Right atrium auricular region (tissue), 2 donors: ENCODE measurements at regions not wholly inside any gene's neighbourhood (a gene's known extent, or its start where the extent isn't known, plus 50 kb on each side); places are given as distances from the start of the nearest gene placed in this dataset.
A peak's percentile ranks its signal among the peaks of the same experiment; 100 is the strongest.

Source experiments
- DNase-seq: peaks from one replicate; pipeline ENCODE4 v3.0.0-alpha.2; 2019; ENCODE audit warnings: low spot score
- H3K27ac ChIP-seq, 2 donors: fragments of 200-600 bp; sonication (generic); 1 replicate in 1 of 2; 2 replicates in 1 of 2; pipeline ENCODE4 v1.5.1; 2016 to 2019
- H3K27me3 ChIP-seq, 2 donors: fragments of 200-600 bp; sonication (generic); one replicate each; pipeline versions ENCODE4 v1.5.1 to v1.6.0; 2017 to 2019
- H3K36me3 ChIP-seq: fragments of 200-600 bp; sonication (generic); one replicate; pipeline ENCODE4 v1.5.1; 2016
- H3K4me1 ChIP-seq, 2 donors: fragments of 200-600 bp; sonication (generic); one replicate each; pipeline versions ENCODE4 v1.5.1 to v1.6.0; 2017 to 2019
- H3K4me3 ChIP-seq, 2 donors: fragments of 200-600 bp; sonication (generic); 1 replicate in 1 of 2; 2 replicates in 1 of 2; pipeline ENCODE4 v1.5.1; 2017 to 2019; ENCODE audit warnings: mild to moderate bottlenecking in 1 of 2, moderate library complexity in 1 of 2
- H3K9me3 ChIP-seq, 2 donors: fragments of 200-600 bp; sonication (generic); one replicate each; pipeline ENCODE4 v1.5.1; 2019
- TF ChIP-seq, protein P1 (sequence below), 2 donors: fragments of 200-600 bp; sonication (generic); IDR thresholded peaks; one replicate each; pipeline ENCODE4 v1.5.1; 2019; ENCODE audit warnings: antibody characterized with exemption in 2 of 2

DNA sequence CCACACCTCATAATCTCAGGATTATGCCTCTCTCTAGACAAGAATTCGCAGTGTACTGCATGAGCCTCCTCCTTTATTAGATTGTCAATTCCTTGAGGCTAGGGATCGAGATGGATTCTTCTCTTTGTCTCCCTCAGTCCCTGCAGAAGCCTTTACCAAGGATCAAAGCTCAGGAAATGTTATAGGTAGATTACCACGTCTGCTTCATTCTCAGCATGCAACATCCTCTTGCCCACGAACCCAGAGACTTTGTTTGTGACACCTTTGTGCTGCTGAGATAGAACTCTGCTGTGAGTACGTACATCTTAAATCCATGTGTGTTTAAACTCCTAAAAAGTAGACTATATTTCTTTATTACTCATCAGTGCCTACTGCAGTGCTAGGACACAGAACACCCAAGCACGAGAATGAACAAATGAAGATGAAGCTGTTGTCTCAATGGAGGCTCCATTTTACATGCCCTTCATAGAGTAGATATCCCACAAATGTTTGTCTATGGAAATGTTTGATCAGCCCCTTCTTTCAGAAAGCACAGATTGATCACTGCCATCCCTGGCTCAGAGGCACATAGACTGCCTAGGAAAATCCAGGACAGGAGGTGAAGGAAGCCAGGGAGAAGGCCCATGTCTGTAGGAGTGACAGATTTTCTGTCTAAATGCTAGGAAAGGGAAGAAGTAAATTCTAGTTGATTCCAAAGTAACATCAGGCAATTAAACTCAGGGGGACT is 98.8 kb upstream of the KLHL29 start:
- DNase-seq: peak; percentile 38
- Histone ChIP-seq H3K4me1 (peaks cover 0 to 17% of the 10 kb centered on the region in 2 donors), H3K4me3 (no peak overlapping the region), H3K36me3 (no peaks in the 10 kb centered on the region), H3K9me3 (no peaks in the 10 kb centered on the region), H3K27me3 (no peaks in the 10 kb centered on the region), H3K27ac (peak overlapping the region in 1 of 2 donors; percentile 48)
- TF ChIP-seq, protein P1, sequence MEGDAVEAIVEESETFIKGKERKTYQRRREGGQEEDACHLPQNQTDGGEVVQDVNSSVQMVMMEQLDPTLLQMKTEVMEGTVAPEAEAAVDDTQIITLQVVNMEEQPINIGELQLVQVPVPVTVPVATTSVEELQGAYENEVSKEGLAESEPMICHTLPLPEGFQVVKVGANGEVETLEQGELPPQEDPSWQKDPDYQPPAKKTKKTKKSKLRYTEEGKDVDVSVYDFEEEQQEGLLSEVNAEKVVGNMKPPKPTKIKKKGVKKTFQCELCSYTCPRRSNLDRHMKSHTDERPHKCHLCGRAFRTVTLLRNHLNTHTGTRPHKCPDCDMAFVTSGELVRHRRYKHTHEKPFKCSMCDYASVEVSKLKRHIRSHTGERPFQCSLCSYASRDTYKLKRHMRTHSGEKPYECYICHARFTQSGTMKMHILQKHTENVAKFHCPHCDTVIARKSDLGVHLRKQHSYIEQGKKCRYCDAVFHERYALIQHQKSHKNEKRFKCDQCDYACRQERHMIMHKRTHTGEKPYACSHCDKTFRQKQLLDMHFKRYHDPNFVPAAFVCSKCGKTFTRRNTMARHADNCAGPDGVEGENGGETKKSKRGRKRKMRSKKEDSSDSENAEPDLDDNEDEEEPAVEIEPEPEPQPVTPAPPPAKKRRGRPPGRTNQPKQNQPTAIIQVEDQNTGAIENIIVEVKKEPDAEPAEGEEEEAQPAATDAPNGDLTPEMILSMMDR (IDR thresholded peaks at IDR 0.05): no peak

DNA sequence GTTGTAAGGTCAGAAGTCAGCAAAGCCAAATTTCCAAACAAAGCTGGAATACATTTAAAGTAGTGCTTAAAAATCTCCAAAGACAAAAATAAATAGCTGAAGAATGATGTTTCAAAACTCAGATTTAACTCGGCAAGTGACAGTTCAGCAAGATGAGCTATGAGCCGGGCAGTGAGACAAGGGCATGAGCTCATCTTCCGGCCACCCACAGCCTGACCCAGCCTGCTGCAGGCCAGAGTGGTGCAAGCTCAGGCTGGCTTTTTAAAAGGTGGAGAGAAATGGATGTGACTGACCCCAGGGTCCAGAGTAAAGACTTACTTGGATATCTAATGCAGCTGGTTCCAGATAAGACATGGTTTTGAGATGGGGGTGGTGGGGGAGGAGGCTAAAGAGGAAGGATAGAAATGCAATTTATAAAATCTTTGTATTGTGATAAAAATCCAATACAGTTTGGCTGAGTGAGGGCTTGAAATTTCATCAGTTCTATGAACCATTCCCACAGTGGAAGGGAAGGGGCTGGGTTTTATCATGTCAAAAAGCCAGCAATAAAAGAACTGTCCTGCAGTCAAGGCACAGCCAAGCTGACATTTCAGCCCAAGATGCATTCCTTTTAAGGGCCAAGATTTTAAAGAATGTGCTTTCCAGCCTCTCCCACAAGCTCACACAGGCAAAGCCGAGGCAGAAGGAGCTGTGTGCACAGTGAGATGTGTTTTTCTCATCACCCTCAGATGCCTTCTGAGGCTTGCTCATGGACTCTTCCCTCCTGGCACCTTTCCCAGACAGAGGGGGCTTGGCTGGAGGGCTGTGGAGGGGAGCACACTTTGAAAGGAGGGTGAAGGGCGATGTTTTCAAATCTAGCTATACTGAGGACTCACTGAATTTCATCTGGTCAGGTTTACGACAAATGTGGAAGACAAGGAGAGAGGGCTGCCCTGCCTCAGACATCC is 97.9 kb upstream of the KLHL29 start:
- DNase-seq: peak; percentile 63
- Histone ChIP-seq H3K4me1 (peaks cover 0 to 17% of the 10 kb centered on the region in 2 donors), H3K27ac (peak overlapping the region in 1 of 2 donors; percentile 48), H3K9me3 (no peaks in the 10 kb centered on the region), H3K27me3 (no peaks in the 10 kb centered on the region), H3K36me3 (no peaks in the 10 kb centered on the region), H3K4me3 (no peak overlapping the region)
- TF ChIP-seq, protein P1 (IDR thresholded peaks at IDR 0.05): no peak

DNA sequence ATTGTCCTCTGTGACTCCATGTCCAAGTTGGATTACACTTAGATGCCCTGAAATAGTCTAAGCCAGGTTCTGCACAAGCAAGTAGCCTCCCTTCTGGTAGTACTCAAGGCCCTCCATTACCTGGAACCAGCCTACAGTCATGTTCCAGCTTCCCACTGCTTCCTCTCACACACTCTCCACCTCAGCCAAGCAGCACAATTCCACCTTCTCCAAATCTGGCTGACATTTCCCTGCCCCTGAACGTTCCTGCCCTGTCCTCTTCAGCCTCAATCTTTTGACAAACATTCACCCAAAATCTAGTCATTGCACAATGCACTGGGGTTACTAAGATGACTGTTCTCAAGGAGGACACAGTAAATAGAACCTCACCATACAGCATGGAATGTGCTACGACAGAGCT is 95.3 kb upstream of the KLHL29 start:
- no peaks in the 10 kb centered on the region for H3K36me3 ChIP-seq
- TF ChIP-seq, protein P1 (IDR thresholded peaks at IDR 0.05): no peak
- no peaks in the 10 kb centered on the region for H3K9me3 ChIP-seq
- no peak overlapping the region for H3K4me3 ChIP-seq
- peaks cover 0 to 21% of the 10 kb centered on the region in 2 donors for H3K4me1 ChIP-seq
- no peaks in the 10 kb centered on the region for H3K27me3 ChIP-seq
- DNase-seq: no peak
- no peak overlapping the region for H3K27ac ChIP-seq

DNA sequence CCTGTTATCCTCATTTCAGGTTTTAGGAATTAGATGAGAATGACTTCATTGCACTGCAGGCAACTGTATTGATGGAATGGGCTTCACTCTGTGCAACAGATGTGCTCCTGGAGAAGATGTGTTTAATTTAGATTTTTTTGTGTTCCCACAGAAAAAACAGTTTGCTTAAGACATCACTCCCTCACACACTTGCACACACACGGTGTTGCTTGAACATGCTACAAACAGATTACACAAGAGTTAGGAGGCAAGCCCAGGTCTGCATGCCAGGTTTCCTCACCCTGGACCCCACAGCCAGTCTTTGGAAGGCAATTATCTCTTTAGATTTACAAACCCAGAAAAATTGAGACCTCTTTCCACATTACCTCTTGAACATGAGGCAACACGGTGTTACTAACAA is 93.7 kb upstream of the KLHL29 start:
- no peaks in the 10 kb centered on the region for H3K27me3 ChIP-seq
- H3K27ac ChIP-seq: no peak overlapping the region
- H3K36me3 ChIP-seq: no peaks in the 10 kb centered on the region
- no peak for DNase-seq
- TF ChIP-seq, protein P1 (IDR thresholded peaks at IDR 0.05): no peak
- H3K9me3 ChIP-seq: no peaks in the 10 kb centered on the region
- H3K4me3 ChIP-seq: no peak overlapping the region
- H3K4me1 ChIP-seq: peaks cover 0 to 19% of the 10 kb centered on the region in 2 donors

DNA sequence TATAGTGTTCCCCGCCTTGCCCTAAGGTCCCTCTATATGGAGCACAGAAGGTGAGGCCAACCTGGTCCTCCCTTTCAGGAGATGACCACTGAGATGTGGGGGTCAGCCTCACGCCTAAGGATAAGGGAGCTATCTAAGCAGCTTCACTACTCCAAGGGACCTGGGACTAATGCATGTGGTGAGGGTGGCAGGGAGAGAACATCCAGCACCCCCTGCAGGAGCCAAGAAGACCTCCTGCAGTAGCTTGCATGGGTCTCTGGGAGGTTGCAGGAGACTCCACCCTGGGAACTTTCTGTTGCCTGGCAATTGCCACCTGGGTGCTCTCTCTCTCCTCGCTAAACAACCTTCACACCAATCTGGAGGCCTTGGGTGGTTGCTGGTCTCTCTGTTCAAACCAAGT is 93.0 kb upstream of the KLHL29 start:
- Histone ChIP-seq H3K36me3 (no peaks in the 10 kb centered on the region), H3K27ac (no peak overlapping the region), H3K4me1 (peaks cover 0 to 12% of the 10 kb centered on the region in 2 donors), H3K9me3 (no peaks in the 10 kb centered on the region), H3K27me3 (no peaks in the 10 kb centered on the region), H3K4me3 (no peak overlapping the region)
- TF ChIP-seq, protein P1 (IDR thresholded peaks at IDR 0.05): no peak
- no peak for DNase-seq
